Gastroesophageal sphincter (tissue), 4 donors: ENCODE measurements at regions not wholly inside any gene's neighbourhood (a gene's known extent, or its start where the extent isn't known, plus 50 kb on each side); places are given as distances from the start of the nearest gene placed in this dataset.

Experiments
- ATAC-seq: fragments of 150-250 bp; one replicate; pipeline ENCODE4 v1.9.1; 2016; ENCODE audit warnings: mild to moderate bottlenecking, moderate library complexity
- H3K27ac ChIP-seq, 4 donors: fragments of 200-600 bp; sonication (generic) in 3 of 4; 1 replicate in 3 of 4; 2 replicates in 1 of 4; pipeline ENCODE4 v1.5.1; 2016 to 2019
- H3K27me3 ChIP-seq: fragments of 200-600 bp; sonication (generic); one replicate; pipeline ENCODE4 v1.5.1; 2019
- H3K36me3 ChIP-seq, 2 donors: fragments of 200-600 bp; sonication (generic); one replicate each; pipeline ENCODE4 v1.5.1; 2019; ENCODE audit warnings: control low read depth in 1 of 2
- H3K4me1 ChIP-seq, 3 donors: fragments of 200-600 bp; sonication (generic); 1 replicate in 2 of 3; 2 replicates in 1 of 3; pipeline ENCODE4 v1.5.1; 2016 to 2019; ENCODE audit warnings: control low read depth in 2 of 3
- H3K4me3 ChIP-seq, 2 donors: fragments of 200-600 bp; sonication (generic); one replicate each; pipeline ENCODE4 v1.5.1; 2019; ENCODE audit warnings: mild to moderate bottlenecking in 1 of 2, moderate library complexity in 1 of 2
- H3K9me3 ChIP-seq, 3 donors: fragments of 200-600 bp; sonication (generic); one replicate each; pipeline ENCODE4 v1.5.1; 2017 to 2019; ENCODE audit warnings: control low read depth in 2 of 3
- CTCF ChIP-seq, 4 experiments: fragments of 200-600 bp in 2 of 4; fragments of 450-650 bp in 2 of 4; sonication (generic) in 1 of 4; IDR thresholded peaks; one replicate each; pipeline ENCODE4 v1.5.1; 2017 to 2019; ENCODE audit warnings: antibody characterized with exemption in 4 of 4, mild to moderate bottlenecking in 2 of 4, moderate library complexity in 2 of 4
- EP300 ChIP-seq: sonication (generic); formaldehyde crosslinking; IDR thresholded peaks from one replicate; pipeline ENCODE4 v1.6.1; 2017; ENCODE audit warnings: antibody characterized with exemption, mild to moderate bottlenecking
- POLR2A ChIP-seq, 2 donors: fragments of 450-650 bp; IDR thresholded peaks; one replicate each; pipeline ENCODE4 v1.6.1; 2017; ENCODE audit warnings: antibody characterized with exemption in 2 of 2, mild to moderate bottlenecking in 2 of 2, moderate library complexity in 1 of 2
- POLR2AphosphoS5 ChIP-seq: sonication (generic); formaldehyde crosslinking; IDR thresholded peaks from one replicate; pipeline ENCODE4 v1.6.1; 2017; ENCODE audit warnings: antibody characterized with exemption
- WGBS, 2 donors: methylation state at CpG; one replicate each; pipeline ENCODE4 v1.1.5; 2018; ENCODE audit warnings: low coverage in 1 of 2; 5-methylcytosine and 5-hydroxymethylcytosine counted together

- no CpG with 5 or more reads among the region's 7 CpGs for WGBS, 2 donors
- no peaks in the 10 kb centered on the region for H3K9me3 ChIP-seq
- H3K27ac ChIP-seq, result no peak overlapping the region
- H3K4me1 ChIP-seq, result no peaks in the 10 kb centered on the region
- H3K4me3 ChIP-seq, result no peak overlapping the region
- no peaks in the 10 kb centered on the region for H3K27me3 ChIP-seq
- ATAC-seq, result no peak
- no peaks in the 10 kb centered on the region for H3K36me3 ChIP-seq
- TF ChIP-seq POLR2A (IDR thresholded peaks at IDR 0.05) (no peak), EP300 (no peak), CTCF (IDR thresholded peaks at IDR 0.05) (no peak), POLR2AphosphoS5 (no peak)
These were observed 283.3 kb downstream of the FOXO1 start for GRCh38 chr13:40383132-40383531.

DNA sequence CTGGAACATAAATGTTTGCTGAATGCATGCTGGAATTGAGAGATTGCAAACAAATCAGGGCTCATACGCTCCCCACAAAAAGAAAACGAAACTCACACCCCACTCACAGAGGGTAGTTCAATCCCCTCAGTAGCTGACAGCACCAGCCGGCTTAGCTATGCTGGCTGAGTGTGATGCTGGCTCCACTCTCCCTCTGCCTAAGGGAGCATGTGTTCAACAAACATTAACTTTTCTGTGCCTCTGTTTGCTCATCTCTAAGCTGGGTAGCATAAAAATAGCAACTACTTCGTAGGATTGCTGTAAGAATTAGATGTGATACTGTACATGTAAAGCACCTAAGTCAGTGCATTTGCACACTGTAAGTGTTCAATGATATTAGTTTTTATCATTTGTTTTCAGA lies 282.6 kb downstream of the FOXO1 start:
- no peaks in the 10 kb centered on the region for H3K36me3 ChIP-seq
- no peaks in the 10 kb centered on the region for H3K27me3 ChIP-seq
- H3K9me3 ChIP-seq, result no peaks in the 10 kb centered on the region
- TF ChIP-seq EP300 (no peak), POLR2A (IDR thresholded peaks at IDR 0.05) (no peak), POLR2AphosphoS5 (no peak), CTCF (IDR thresholded peaks at IDR 0.05) (no peak)
- H3K4me1 ChIP-seq, result peaks cover 0 to 6% (median 0%) of the 10 kb centered on the region in 3 donors
- no peak for ATAC-seq
- WGBS, 2 donors, result 81 to 83% methylated on average over 2 to 4 of the region's 4 CpGs
- H3K27ac ChIP-seq, result no peak overlapping the region
- no peak overlapping the region for H3K4me3 ChIP-seq

DNA sequence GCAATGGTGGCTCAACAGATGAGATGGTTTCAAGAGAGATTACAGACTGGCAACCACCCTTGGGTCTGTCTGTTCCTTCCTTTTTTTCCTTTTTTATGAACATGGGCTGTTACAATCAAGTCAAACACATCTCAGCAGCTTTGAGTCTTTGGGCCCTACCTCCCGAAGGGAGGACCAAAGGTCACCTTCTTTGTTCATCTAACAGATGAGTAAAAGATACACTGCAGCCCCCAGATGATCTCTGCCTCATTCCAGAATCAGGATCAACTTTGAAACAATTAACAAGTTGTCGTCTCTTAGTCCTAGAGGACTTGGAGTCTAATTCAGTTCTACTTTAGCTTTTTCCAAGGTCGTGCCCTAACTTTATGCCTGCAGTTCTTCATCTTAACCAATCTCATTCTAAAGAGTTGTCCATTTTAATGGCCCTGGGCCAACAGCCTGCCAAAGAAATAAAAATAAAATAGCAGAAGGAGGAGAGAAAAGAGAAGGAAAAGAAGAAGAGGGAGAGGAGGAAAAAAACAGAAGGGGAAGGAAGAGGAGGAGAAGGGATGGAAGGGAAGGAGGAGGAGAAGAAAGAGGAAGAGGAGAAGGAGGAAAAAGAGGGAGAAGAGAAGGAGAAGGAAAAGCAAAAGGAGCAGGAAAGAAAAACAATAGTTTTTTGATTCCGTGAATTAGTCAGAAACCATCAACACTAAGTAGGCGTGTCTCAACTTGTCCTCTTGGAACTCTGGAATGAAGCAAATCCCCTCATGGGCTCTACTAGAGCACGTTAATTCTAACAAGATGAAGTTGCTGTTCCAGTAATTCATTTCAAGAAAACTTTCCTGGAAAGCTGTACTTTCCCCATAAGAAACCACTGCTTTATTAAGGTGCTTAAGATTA lies 281.2 kb downstream of the FOXO1 start:
- WGBS, 2 donors, result 68 to 85% methylated on average over 6 of the region's 6 CpGs
- H3K27ac ChIP-seq, result no peak overlapping the region
- no peak for ATAC-seq
- no peaks in the 10 kb centered on the region for H3K36me3 ChIP-seq
- no peak overlapping the region for H3K4me3 ChIP-seq
- H3K9me3 ChIP-seq, result no peaks in the 10 kb centered on the region
- TF ChIP-seq CTCF (IDR thresholded peaks at IDR 0.05) (no peak), EP300 (no peak), POLR2A (IDR thresholded peaks at IDR 0.05) (no peak), POLR2AphosphoS5 (no peak)
- no peaks in the 10 kb centered on the region for H3K27me3 ChIP-seq
- peaks cover 0 to 15% (median 0%) of the 10 kb centered on the region in 3 donors for H3K4me1 ChIP-seq

- 97% methylated on average over 4 of the region's 4 CpGs; no CpG with 5 or more reads in 1 of the 2 donors for whole genome bisulfite sequencing, 2 donors
These were observed 280.6 kb downstream of the FOXO1 start for GRCh38 chr13:40385858-40386180.

More at GRCh38 chr13:40385858-40386180, 280.6 kb downstream of the FOXO1 start:
- Histone ChIP-seq H3K27ac (no peak overlapping the region), H3K4me1 (peaks cover 0 to 17% (median 0%) of the 10 kb centered on the region in 3 donors), H3K36me3 (no peaks in the 10 kb centered on the region), H3K4me3 (no peak overlapping the region), H3K9me3 (no peaks in the 10 kb centered on the region), H3K27me3 (no peaks in the 10 kb centered on the region)
- no peak for TF ChIP-seq CTCF (IDR thresholded peaks at IDR 0.05)
- TF ChIP-seq POLR2AphosphoS5, result no peak
- no peak for TF ChIP-seq EP300
- TF ChIP-seq POLR2A (IDR thresholded peaks at IDR 0.05), result no peak
- no peak for ATAC-seq
